SK-N-DZ (cell line): ENCODE measurements at regions not wholly inside any gene's neighbourhood (a gene's known extent, or its start where the extent isn't known, plus 50 kb on each side); places are given as distances from the start of the nearest gene placed in this dataset.
"Not testable (repeated sequence)": the region's sequence is repeated elsewhere in the genome, so short reads cannot be mapped to it uniquely, and the experiment has no call there.

Experiments used
- DNase-seq: peaks from one replicate; pipeline ENCODE4 v3.0.0-alpha.2; 2015; ENCODE audit warnings: low spot score

GRCh38 chr17:68097161-68097805, 61.7 kb downstream of the KPNA2 start:
- no peak for DNase-seq

- not testable (repeated sequence) for DNase-seq
These were observed 63.8 kb downstream of the KPNA2 start for GRCh38 chr17:68099341-68099753.

- no peak for DNase-seq
These were observed 64.6 kb downstream of the KPNA2 start for GRCh38 chr17:68100000-68100641.

- peak; percentile 89 for DNase-seq
These were observed 65.8 kb downstream of the KPNA2 start for GRCh38 chr17:68101075-68101986.

GRCh38 chr17:68101987-68102314, 66.4 kb downstream of the KPNA2 start:
- no peak for DNase-seq

- no peak for DNase-seq
These were observed 66.8 kb downstream of the KPNA2 start for GRCh38 chr17:68102318-68102758.

GRCh38 chr17:68103148-68103547, 67.6 kb downstream of the KPNA2 start:
- DNase-seq = no peak

- no peak for DNase-seq
These were observed 70.5 kb downstream of the KPNA2 start for GRCh38 chr17:68106085-68106484.

GRCh38 chr17:68107373-68107772, 71.8 kb downstream of the KPNA2 start:
- no peak for DNase-seq

GRCh38 chr17:68108313-68109000, 72.9 kb downstream of the KPNA2 start:
- no peak for DNase-seq

GRCh38 chr17:68109404-68109803, 73.9 kb downstream of the KPNA2 start:
- not testable (repeated sequence) for DNase-seq

- DNase-seq = not testable (repeated sequence)
These were observed 80.7 kb downstream of the KPNA2 start for GRCh38 chr17:68116211-68116610.

GRCh38 chr17:68122587-68122986, 87.1 kb downstream of the KPNA2 start:
- DNase-seq = no peak

GRCh38 chr17:68125111-68125870, 89.8 kb downstream of the KPNA2 start:
- DNase-seq = no peak

GRCh38 chr17:68127914-68128313, 92.4 kb downstream of the KPNA2 start:
- peak; percentile 36 for DNase-seq

GRCh38 chr17:68131456-68131855, 95.9 kb downstream of the KPNA2 start:
- DNase-seq = no peak

GRCh38 chr17:68133346-68134045, 98.0 kb downstream of the KPNA2 start:
- DNase-seq = no peak

GRCh38 chr17:68134046-68134637, 98.6 kb downstream of the KPNA2 start:
- DNase-seq = no peak

- DNase-seq = no peak
These were observed 99.2 kb downstream of the KPNA2 start for GRCh38 chr17:68134731-68135130.
